ENCODE measurements at regions not wholly inside any gene's neighbourhood (a gene's known extent, or its start where the extent isn't known, plus 50 kb on each side); places are given as distances from the start of the nearest gene placed in this dataset.

DNA sequence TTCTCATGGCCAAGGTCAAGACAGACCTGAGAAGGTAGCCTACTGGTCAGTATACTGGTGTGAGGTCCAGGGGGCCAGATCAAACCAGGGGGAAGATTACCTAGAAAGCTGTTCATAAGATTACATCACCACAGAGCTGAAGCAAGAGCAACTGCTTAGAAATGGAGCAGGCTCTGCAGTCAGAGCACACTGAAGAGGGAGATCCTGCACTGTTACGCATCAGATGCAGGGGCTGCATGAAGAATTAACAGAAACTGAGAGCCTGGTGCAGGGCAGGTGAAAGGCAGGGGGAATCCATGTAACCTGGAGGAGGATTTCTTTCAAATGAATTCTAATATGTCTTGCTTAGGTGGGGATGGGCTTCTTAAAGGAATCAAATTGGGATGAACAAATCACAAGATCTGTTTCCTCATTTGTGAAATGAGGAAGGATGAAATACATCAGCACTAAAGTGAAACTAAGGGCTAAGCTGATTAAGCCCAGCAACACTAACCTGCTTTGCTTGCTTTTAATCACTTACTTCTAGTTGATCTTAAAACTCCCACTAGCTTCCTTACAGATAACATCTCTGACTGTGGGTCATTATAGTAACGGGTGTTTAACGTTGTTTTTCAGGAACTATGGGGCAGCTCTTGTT lies 74.3 kb upstream of the ADAM23 start:
- TF ChIP-seq, protein P1, sequence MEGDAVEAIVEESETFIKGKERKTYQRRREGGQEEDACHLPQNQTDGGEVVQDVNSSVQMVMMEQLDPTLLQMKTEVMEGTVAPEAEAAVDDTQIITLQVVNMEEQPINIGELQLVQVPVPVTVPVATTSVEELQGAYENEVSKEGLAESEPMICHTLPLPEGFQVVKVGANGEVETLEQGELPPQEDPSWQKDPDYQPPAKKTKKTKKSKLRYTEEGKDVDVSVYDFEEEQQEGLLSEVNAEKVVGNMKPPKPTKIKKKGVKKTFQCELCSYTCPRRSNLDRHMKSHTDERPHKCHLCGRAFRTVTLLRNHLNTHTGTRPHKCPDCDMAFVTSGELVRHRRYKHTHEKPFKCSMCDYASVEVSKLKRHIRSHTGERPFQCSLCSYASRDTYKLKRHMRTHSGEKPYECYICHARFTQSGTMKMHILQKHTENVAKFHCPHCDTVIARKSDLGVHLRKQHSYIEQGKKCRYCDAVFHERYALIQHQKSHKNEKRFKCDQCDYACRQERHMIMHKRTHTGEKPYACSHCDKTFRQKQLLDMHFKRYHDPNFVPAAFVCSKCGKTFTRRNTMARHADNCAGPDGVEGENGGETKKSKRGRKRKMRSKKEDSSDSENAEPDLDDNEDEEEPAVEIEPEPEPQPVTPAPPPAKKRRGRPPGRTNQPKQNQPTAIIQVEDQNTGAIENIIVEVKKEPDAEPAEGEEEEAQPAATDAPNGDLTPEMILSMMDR (IDR thresholded peaks at IDR 0.05) = no peak
- TF ChIP-seq POLR2A (IDR thresholded peaks at IDR 0.05) = no peak
- TF ChIP-seq EP300 (IDR thresholded peaks at IDR 0.05) = no peak
